K562 (cell line): ENCODE measurements at regions not wholly inside any gene's neighbourhood (a gene's known extent, or its start where the extent isn't known, plus 50 kb on each side); places are given as distances from the start of the nearest gene placed in this dataset.
A peak's percentile ranks its signal among the peaks of the same experiment; 100 is the strongest.

Source experiments
- CBFA2T2 ChIP-seq: fragments of 450-650 bp; conservative IDR thresholded peaks from 2 replicates; pipeline ENCODE4 v1.6.1; 2017; ENCODE audit warnings: mild to moderate bottlenecking
- HES1 ChIP-seq: fragments of 450-650 bp; IDR thresholded peaks from 2 replicates; pipeline ENCODE4 v1.6.1; 2016; ENCODE audit warnings: low read depth, mild to moderate bottlenecking, moderate library complexity
- HMG20B ChIP-seq: fragments of 250-450 bp; sonication (Bioruptor Pico); IDR thresholded peaks from 2 replicates; pipeline ENCODE4 v1.5.0; 2021; ENCODE audit warnings: mild to moderate bottlenecking
- MECOM ChIP-seq: fragments of 250-450 bp; sonication (Bioruptor Pico); IDR thresholded peaks from 2 replicates; pipeline ENCODE4 v1.8.0; 2022; ENCODE audit warnings: inconsistent platforms
- NCOA2 ChIP-seq, 2 experiments: fragments of 450-650 bp; IDR thresholded peaks; 2 replicates each; pipeline ENCODE4 v1.6.1; 2018; ENCODE audit warnings: mild to moderate bottlenecking in 2 of 2, moderate library complexity in 1 of 2; ENCODE audit not compliant: partially characterized antibody in 2 of 2
- NFIC ChIP-seq: fragments of 450-650 bp; IDR thresholded peaks from 2 replicates; pipeline ENCODE4 v1.6.1; 2017; ENCODE audit warnings: mild to moderate bottlenecking, inconsistent platforms
- PHF21A ChIP-seq: fragments of 450-650 bp; IDR thresholded peaks from 2 replicates; pipeline ENCODE4 v1.6.1; 2017; ENCODE audit warnings: low read depth, borderline replicate concordance
- PHTF2 ChIP-seq: fragments of 250-450 bp; sonication (Bioruptor Pico); IDR thresholded peaks from 2 replicates; pipeline ENCODE4 v1.5.0; 2021; ENCODE audit warnings: mild to moderate bottlenecking
- RB1 ChIP-seq: fragments of 450-650 bp; IDR thresholded peaks from 2 replicates; pipeline ENCODE4 v1.6.1; 2017; ENCODE audit warnings: low read depth, mild to moderate bottlenecking
- RREB1 ChIP-seq: fragments of 250-450 bp; sonication (Bioruptor Pico); IDR thresholded peaks from 2 replicates; pipeline ENCODE4 v1.4.0; 2020
- SAP30 ChIP-seq: fragments of 200-600 bp; sonication (generic); IDR thresholded peaks from 2 replicates; pipeline ENCODE4 v1.6.1; 2012; ENCODE audit warnings: borderline replicate concordance, low read depth, mild to moderate bottlenecking, moderate library complexity, low read length, control low read depth, inconsistent platforms; ENCODE audit not compliant: insufficient read depth, poor library complexity, severe bottlenecking
- SMAD2 ChIP-seq: fragments of 150-350 bp; IDR thresholded peaks from 2 replicates; pipeline ENCODE4 v1.6.1; 2014; ENCODE audit warnings: low read depth, mild to moderate bottlenecking, low read length
- SOX6 ChIP-seq: fragments of 450-650 bp; IDR thresholded peaks from 2 replicates; pipeline ENCODE4 v1.6.1; 2014; ENCODE audit warnings: mild to moderate bottlenecking
- TCF3 ChIP-seq: sonication (generic); formaldehyde crosslinking; IDR thresholded peaks from 2 replicates; pipeline ENCODE4 v1.4.0; 2020; ENCODE audit warnings: mild to moderate bottlenecking, missing genetic modification reagents
- TEAD4 ChIP-seq, 2 experiments: sonication (generic) in 1 of 2; formaldehyde crosslinking in 1 of 2; IDR thresholded peaks; 2 replicates each; pipeline versions ENCODE4 v1.6.1 to v1.8.0; 2012 to 2022; ENCODE audit warnings: borderline replicate concordance in 1 of 2, inconsistent platforms in 1 of 2, low read length in 1 of 2, mild to moderate bottlenecking in 1 of 2, missing genetic modification reagents in 1 of 2
- ZFP1 ChIP-seq: fragments of 450-650 bp; formaldehyde crosslinking; IDR thresholded peaks from 2 replicates; pipeline ENCODE4 v1.4.0; 2020; ENCODE audit warnings: mild to moderate bottlenecking, mixed read lengths
- ZKSCAN8 ChIP-seq: fragments of 200-800 bp; sonication (Bioruptor generic); IDR thresholded peaks from 2 replicates; pipeline ENCODE4 v1.6.1; 2016; ENCODE audit warnings: missing genetic modification characterization, missing compliant biosample characterization
- ZNF212 ChIP-seq: fragments of 450-650 bp; formaldehyde crosslinking; IDR thresholded peaks from 2 replicates; pipeline ENCODE4 v1.4.0; 2020; ENCODE audit warnings: mild to moderate bottlenecking
- ZNF77 ChIP-seq: fragments of 250-450 bp; sonication (Bioruptor Pico); IDR thresholded peaks from 2 replicates; pipeline ENCODE4 v1.5.0; 2020
- TF ChIP-seq, protein P1 (sequence below): fragments of 250-450 bp; sonication (Bioruptor Pico); IDR thresholded peaks from 2 replicates; pipeline ENCODE4 v1.5.0; 2021; ENCODE audit warnings: mild to moderate bottlenecking, borderline replicate concordance

GRCh38 chrX:30144971-30145731 is 70.2 kb upstream of the MAGEB2 start (continued):
- TF ChIP-seq RREB1 (CRISPR knock-in tag) (no peak), PHTF2 (no peak), MECOM (CRISPR knock-in tag) (no peak), NCOA2 (IDR thresholded peaks at IDR 0.05; ENCODE audit: partially characterized antibody in 2 of 2) (no peak), RB1 (no peak), ZFP1 (CRISPR knock-in tag) (no peak), ZNF77 (CRISPR knock-in tag) (no peak), HES1 (no peak), ZNF212 (CRISPR knock-in tag) (no peak), SOX6 (0 out of 2 replicates have a peak, but pooled peaks have one; percentile 22), ZKSCAN8 (CRISPR knock-in tag) (no peak), SAP30 (no peak), PHF21A (no peak), SMAD2 (no peak), TCF3 (CRISPR knock-in tag) (peak; percentile 50), CBFA2T2 (peak; percentile 54), NFIC (no peak), TEAD4 (IDR thresholded peaks at IDR 0.05; ENCODE audit: low read length) (peak; percentile 72), TEAD4 (CRISPR knock-in tag; IDR thresholded peaks at IDR 0.05; ENCODE audit: borderline replicate concordance) (no peak), HMG20B (CRISPR knock-in tag) (no peak)
- TF ChIP-seq, protein P1, sequence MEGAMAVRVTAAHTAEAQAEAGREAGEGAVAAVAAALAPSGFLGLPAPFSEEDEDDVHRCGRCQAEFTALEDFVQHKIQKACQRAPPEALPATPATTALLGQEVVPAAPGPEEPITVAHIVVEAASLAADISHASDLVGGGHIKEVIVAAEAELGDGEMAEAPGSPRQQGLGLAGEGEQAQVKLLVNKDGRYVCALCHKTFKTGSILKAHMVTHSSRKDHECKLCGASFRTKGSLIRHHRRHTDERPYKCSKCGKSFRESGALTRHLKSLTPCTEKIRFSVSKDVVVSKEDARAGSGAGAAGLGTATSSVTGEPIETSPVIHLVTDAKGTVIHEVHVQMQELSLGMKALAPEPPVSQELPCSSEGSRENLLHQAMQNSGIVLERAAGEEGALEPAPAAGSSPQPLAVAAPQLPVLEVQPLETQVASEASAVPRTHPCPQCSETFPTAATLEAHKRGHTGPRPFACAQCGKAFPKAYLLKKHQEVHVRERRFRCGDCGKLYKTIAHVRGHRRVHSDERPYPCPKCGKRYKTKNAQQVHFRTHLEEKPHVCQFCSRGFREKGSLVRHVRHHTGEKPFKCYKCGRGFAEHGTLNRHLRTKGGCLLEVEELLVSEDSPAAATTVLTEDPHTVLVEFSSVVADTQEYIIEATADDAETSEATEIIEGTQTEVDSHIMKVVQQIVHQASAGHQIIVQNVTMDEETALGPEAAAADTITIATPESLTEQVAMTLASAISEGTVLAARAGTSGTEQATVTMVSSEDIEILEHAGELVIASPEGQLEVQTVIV (CRISPR knock-in tag): no peak
